Cardiac muscle cell (in vitro differentiated cells and primary cell): ENCODE measurements at regions not wholly inside any gene's neighbourhood (a gene's known extent, or its start where the extent isn't known, plus 50 kb on each side); places are given as distances from the start of the nearest gene placed in this dataset.

Experiments used
- DNase-seq, 2 donors: peaks; one replicate each; pipeline versions ENCODE4 v3.0.0 to v3.0.0-alpha.2; 2010 to 2017; ENCODE audit warnings: low read depth in 1 of 2, low spot score in 1 of 2
- H3K27ac ChIP-seq: fragments of 200-600 bp; sonication (generic); 2 replicates; pipeline ENCODE4 v1.5.1; 2016
- H3K27me3 ChIP-seq: fragments of 200-600 bp; sonication (generic); 2 replicates; pipeline ENCODE4 v1.6.0; 2016; ENCODE audit warnings: control low read depth
- H3K36me3 ChIP-seq: fragments of 200-600 bp; sonication (generic); 2 replicates; pipeline ENCODE4 v1.5.1; 2016; ENCODE audit warnings: control low read depth
- H3K4me1 ChIP-seq: fragments of 200-600 bp; sonication (generic); 2 replicates; pipeline ENCODE4 v1.8.1; 2017; ENCODE audit warnings: low read depth, mild to moderate bottlenecking, mixed run types
- H3K4me3 ChIP-seq: fragments of 200-600 bp; sonication (generic); 2 replicates; pipeline ENCODE4 v1.5.1; 2016; ENCODE audit warnings: mild to moderate bottlenecking
- H3K9me3 ChIP-seq: fragments of 200-600 bp; sonication (generic); 2 replicates; pipeline ENCODE4 v1.5.1; 2017; ENCODE audit warnings: low read depth, mild to moderate bottlenecking, control low read depth
- CTCF ChIP-seq: IDR thresholded peaks from 2 replicates; pipeline ENCODE4 v1.5.1; 2012; ENCODE audit warnings: low read depth, mild to moderate bottlenecking, low read length

- no peaks in the 10 kb centered on the region for H3K36me3 ChIP-seq
- H3K27me3 ChIP-seq = no peaks in the 10 kb centered on the region
- no peak for DNase-seq
- no peak overlapping the region for H3K4me3 ChIP-seq
- H3K4me1 ChIP-seq = peaks cover 9% of the 10 kb centered on the region
- no peak overlapping the region for H3K27ac ChIP-seq
- no peaks in the 10 kb centered on the region for H3K9me3 ChIP-seq
- no peak for TF ChIP-seq CTCF
Observed at GRCh38 chr2:128781585-128782385, 463.1 kb upstream of the HS6ST1 start.

GRCh38 chr2:128782411-128783192, 463.9 kb upstream of the HS6ST1 start:
- Histone ChIP-seq H3K27me3 (no peaks in the 10 kb centered on the region), H3K4me1 (peaks cover 9% of the 10 kb centered on the region), H3K4me3 (no peak overlapping the region), H3K36me3 (no peaks in the 10 kb centered on the region), H3K27ac (no peak overlapping the region), H3K9me3 (no peaks in the 10 kb centered on the region)
- no peak for TF ChIP-seq CTCF
- DNase-seq = no peak

- no peak for TF ChIP-seq CTCF
- Histone ChIP-seq H3K27me3 (no peaks in the 10 kb centered on the region), H3K9me3 (no peaks in the 10 kb centered on the region), H3K36me3 (no peaks in the 10 kb centered on the region), H3K27ac (no peak overlapping the region), H3K4me1 (peaks cover 9% of the 10 kb centered on the region), H3K4me3 (no peak overlapping the region)
- no peak for DNase-seq
Observed at GRCh38 chr2:128783193-128783671, 464.6 kb upstream of the HS6ST1 start.

GRCh38 chr2:128783896-128784295, 465.2 kb upstream of the HS6ST1 start:
- no peak for TF ChIP-seq CTCF
- DNase-seq = no peak
- Histone ChIP-seq H3K4me3 (no peak overlapping the region), H3K9me3 (no peaks in the 10 kb centered on the region), H3K4me1 (peaks cover 9% of the 10 kb centered on the region), H3K36me3 (no peaks in the 10 kb centered on the region), H3K27me3 (no peaks in the 10 kb centered on the region), H3K27ac (no peak overlapping the region)

- Histone ChIP-seq H3K4me3 (no peak overlapping the region), H3K27ac (no peak overlapping the region), H3K4me1 (peaks cover 4% of the 10 kb centered on the region), H3K27me3 (no peaks in the 10 kb centered on the region), H3K36me3 (no peaks in the 10 kb centered on the region), H3K9me3 (no peaks in the 10 kb centered on the region)
- DNase-seq = no peak
- TF ChIP-seq CTCF = no peak
Observed at GRCh38 chr2:128784626-128785306, 466.1 kb upstream of the HS6ST1 start.
